Mucosa of rectum (tissue), 2 donors: ENCODE measurements at regions not wholly inside any gene's neighbourhood (a gene's known extent, or its start where the extent isn't known, plus 50 kb on each side); places are given as distances from the start of the nearest gene placed in this dataset.

Experiments used
- H3K27ac ChIP-seq, 2 donors: one replicate each; pipeline ENCODE4 v1.7.0; 2013; ENCODE audit warnings: inconsistent platforms in 2 of 2, low read depth in 2 of 2, low read length in 2 of 2
- H3K27me3 ChIP-seq, 2 donors: one replicate each; pipeline ENCODE4 v1.7.0; 2013; ENCODE audit warnings: low read length in 2 of 2; ENCODE audit not compliant: control insufficient read depth in 2 of 2, insufficient read depth in 2 of 2
- H3K36me3 ChIP-seq, 2 donors: one replicate each; pipeline ENCODE4 v1.7.0; 2013; ENCODE audit warnings: low read length in 2 of 2; ENCODE audit not compliant: control insufficient read depth in 2 of 2, insufficient read depth in 2 of 2
- H3K4me1 ChIP-seq, 2 donors: one replicate each; pipeline ENCODE4 v1.7.0; 2013; ENCODE audit warnings: low read length in 2 of 2, mild to moderate bottlenecking in 1 of 2; ENCODE audit not compliant: control insufficient read depth in 2 of 2, insufficient read depth in 2 of 2
- H3K4me3 ChIP-seq, 2 donors: one replicate each; pipeline ENCODE4 v1.7.0; 2013; ENCODE audit warnings: low read length in 2 of 2
- H3K9ac ChIP-seq, 2 donors: one replicate each; pipeline ENCODE4 v1.7.0; 2013; ENCODE audit warnings: low read length in 2 of 2, low read depth in 1 of 2, mild to moderate bottlenecking in 1 of 2
- H3K9me3 ChIP-seq, 2 donors: one replicate each; pipeline ENCODE4 v1.7.0; 2013; ENCODE audit warnings: low read length in 2 of 2; ENCODE audit not compliant: control insufficient read depth in 2 of 2
- donor health status: healthy.
- donor health status: Normal muscosa, but diverticular disease.

- Histone ChIP-seq H3K9ac (no peak overlapping the region), H3K4me3 (no peak overlapping the region), H3K9me3 (no peaks in the 10 kb centered on the region), H3K4me1 (no peaks in the 10 kb centered on the region), H3K36me3 (no peaks in the 10 kb centered on the region), H3K27me3 (no peaks in the 10 kb centered on the region), H3K27ac (no peak overlapping the region)
Observed at GRCh38 chr4:38548256-38548655, 115.7 kb upstream of the KLF3 start.

GRCh38 chr4:38559374-38559773 is 104.6 kb upstream of the KLF3 start:
- no peak overlapping the region for H3K4me3 ChIP-seq
- H3K9ac ChIP-seq = no peak overlapping the region
- H3K27me3 ChIP-seq = no peaks in the 10 kb centered on the region
- H3K4me1 ChIP-seq = peaks cover 0 to 5% of the 10 kb centered on the region in 2 donors
- no peak overlapping the region for H3K27ac ChIP-seq
- no peaks in the 10 kb centered on the region for H3K9me3 ChIP-seq
- H3K36me3 ChIP-seq = no peaks in the 10 kb centered on the region

DNA sequence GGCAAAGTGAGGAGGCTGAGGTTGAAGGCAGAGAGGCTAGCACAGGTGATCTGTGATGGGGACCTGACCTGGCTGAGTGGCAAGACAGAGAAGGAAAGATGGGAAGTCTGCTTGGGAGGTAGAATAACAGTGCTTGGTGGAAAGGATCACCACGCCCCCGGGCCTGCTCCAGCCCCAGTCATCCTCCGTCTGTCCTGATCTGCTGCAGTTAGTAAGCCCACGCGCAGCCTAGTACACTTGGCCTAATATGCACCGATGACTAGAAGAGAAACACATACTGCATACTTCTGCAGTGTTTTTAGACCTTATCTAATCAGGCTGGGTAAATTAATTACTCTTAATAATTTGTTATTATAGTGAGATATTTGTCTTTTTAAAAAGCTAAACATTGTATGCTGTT is 103.7 kb upstream of the KLF3 start:
- H3K27me3 ChIP-seq = no peaks in the 10 kb centered on the region
- no peak overlapping the region for H3K4me3 ChIP-seq
- no peak overlapping the region for H3K27ac ChIP-seq
- H3K9me3 ChIP-seq = no peaks in the 10 kb centered on the region
- peaks cover 0 to 5% of the 10 kb centered on the region in 2 donors for H3K4me1 ChIP-seq
- no peak overlapping the region for H3K9ac ChIP-seq
- no peaks in the 10 kb centered on the region for H3K36me3 ChIP-seq

- Histone ChIP-seq H3K36me3 (no peaks in the 10 kb centered on the region), H3K27ac (no peak overlapping the region), H3K9me3 (no peaks in the 10 kb centered on the region), H3K27me3 (no peaks in the 10 kb centered on the region), H3K4me1 (peaks cover 0 to 10% of the 10 kb centered on the region in 2 donors), H3K9ac (no peak overlapping the region), H3K4me3 (no peak overlapping the region)
Observed at GRCh38 chr4:38560768-38561558, 103.0 kb upstream of the KLF3 start.

GRCh38 chr4:38562751-38563198 is 101.2 kb upstream of the KLF3 start:
- Histone ChIP-seq H3K9me3 (no peaks in the 10 kb centered on the region), H3K27ac (no peak overlapping the region), H3K4me1 (peaks cover 0 to 10% of the 10 kb centered on the region in 2 donors), H3K9ac (no peak overlapping the region), H3K27me3 (no peaks in the 10 kb centered on the region), H3K4me3 (no peak overlapping the region), H3K36me3 (no peaks in the 10 kb centered on the region)

- no peaks in the 10 kb centered on the region for H3K9me3 ChIP-seq
- H3K4me3 ChIP-seq = no peak overlapping the region
- no peaks in the 10 kb centered on the region for H3K36me3 ChIP-seq
- H3K27me3 ChIP-seq = no peaks in the 10 kb centered on the region
- no peak overlapping the region for H3K27ac ChIP-seq
- H3K9ac ChIP-seq = no peak overlapping the region
- H3K4me1 ChIP-seq = peaks cover 0 to 10% of the 10 kb centered on the region in 2 donors
Observed at GRCh38 chr4:38563707-38564495, 100.1 kb upstream of the KLF3 start.

DNA sequence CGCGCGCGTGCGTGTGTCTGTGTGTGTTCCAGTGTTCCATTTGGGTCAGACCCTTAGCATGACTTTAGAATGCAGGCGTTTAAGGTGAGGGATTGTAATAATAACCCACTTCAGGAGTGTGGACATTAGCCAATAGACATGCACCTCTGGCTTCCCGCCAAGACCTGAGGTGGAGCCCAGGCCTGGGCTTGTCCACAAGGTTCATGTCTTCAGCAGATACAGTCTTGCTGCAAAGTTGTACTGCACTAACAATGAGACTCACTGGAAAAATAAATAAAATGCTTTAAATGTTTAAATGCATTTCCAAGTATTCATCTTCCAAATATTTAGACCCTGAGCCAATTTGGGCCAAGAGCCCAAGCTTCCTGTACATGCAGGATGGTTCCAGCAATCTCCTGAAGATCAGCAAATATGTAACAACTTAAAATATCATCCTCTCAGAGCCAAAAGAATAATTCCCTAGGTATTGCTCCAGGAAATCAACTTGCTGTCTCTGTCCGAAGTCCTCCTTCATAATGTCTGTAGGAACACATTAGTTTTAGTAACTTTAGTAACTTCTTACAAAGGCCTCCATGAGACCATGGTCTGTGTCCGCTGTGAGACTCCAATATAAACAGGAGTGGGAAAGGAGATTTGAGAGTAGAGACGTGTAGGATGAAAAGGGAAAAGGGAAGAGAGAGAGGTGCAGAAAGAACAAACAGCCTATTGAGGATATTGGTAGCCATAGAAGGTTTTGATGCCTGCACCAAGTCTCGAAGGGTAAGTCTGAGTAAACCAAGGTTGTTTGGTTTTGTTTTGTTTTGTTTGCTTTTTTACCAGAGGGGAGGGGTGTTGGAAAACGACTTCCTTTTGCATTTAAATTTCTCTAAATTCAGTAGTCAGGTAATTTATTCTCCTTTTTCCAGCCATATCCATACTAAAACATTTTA is 98.5 kb upstream of the KLF3 start:
- no peaks in the 10 kb centered on the region for H3K36me3 ChIP-seq
- H3K27ac ChIP-seq = no peak overlapping the region
- no peak overlapping the region for H3K4me3 ChIP-seq
- no peaks in the 10 kb centered on the region for H3K27me3 ChIP-seq
- no peak overlapping the region for H3K9ac ChIP-seq
- H3K4me1 ChIP-seq = peaks cover 0 to 12% of the 10 kb centered on the region in 2 donors
- no peaks in the 10 kb centered on the region for H3K9me3 ChIP-seq

DNA sequence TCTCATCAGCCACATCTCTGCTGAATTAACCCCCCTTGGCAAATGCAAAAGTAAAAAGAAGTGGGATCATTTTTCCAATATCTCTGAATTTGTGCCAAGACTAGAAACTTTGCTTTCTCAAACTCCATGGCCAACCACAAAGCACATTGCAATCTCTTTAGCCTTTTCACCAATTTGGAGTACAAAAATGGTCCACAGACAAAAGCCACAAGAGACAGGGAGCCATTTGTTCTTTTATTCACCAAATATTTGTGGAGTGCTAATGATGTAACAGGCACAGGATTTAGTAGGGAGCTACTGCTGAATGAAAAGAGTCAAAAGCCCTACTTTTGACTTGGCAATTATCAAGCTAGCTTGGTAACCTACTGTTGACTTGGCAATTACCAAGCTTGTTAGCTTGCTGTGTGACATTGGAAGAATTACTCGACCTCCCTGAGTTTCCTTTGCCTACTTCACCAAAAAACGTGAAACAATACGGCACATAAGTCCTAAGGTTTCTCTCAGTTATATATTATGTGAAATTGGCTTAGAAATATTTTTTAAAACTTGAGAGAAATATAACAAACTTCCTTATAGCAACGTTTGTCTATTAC is 97.1 kb upstream of the KLF3 start:
- no peaks in the 10 kb centered on the region for H3K36me3 ChIP-seq
- no peaks in the 10 kb centered on the region for H3K27me3 ChIP-seq
- H3K9ac ChIP-seq = no peak overlapping the region
- no peak overlapping the region for H3K27ac ChIP-seq
- no peak overlapping the region for H3K4me3 ChIP-seq
- no peaks in the 10 kb centered on the region for H3K9me3 ChIP-seq
- H3K4me1 ChIP-seq = peaks cover 7 to 24% of the 10 kb centered on the region in 2 donors

DNA sequence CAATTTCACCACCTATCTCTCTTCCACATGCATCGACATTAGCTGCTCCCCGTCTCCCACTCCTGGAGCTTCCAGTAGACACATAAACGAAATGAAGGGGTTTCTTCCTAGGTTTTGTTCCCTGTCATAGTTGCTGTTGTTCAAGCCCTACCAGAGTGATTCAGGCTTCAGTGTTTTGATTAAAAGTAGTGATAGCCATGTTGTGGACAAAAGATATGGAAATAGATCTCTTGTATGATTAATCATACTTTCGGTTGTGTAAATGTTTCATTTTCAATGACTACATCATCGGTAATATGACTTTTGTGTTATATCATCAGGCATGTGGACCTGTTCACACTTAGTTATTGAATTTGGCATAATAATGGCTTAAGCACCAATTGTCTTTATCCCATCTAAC is 96.5 kb upstream of the KLF3 start:
- no peaks in the 10 kb centered on the region for H3K9me3 ChIP-seq
- H3K9ac ChIP-seq = no peak overlapping the region
- peaks cover 12 to 29% of the 10 kb centered on the region in 2 donors for H3K4me1 ChIP-seq
- H3K4me3 ChIP-seq = no peak overlapping the region
- no peaks in the 10 kb centered on the region for H3K36me3 ChIP-seq
- H3K27ac ChIP-seq = no peak overlapping the region
- H3K27me3 ChIP-seq = no peaks in the 10 kb centered on the region
